ENCODE measurements at regions not wholly inside any gene's neighbourhood (a gene's known extent, or its start where the extent isn't known, plus 50 kb on each side); places are given as distances from the start of the nearest gene placed in this dataset.
"Not testable (repeated sequence)": the region's sequence is repeated elsewhere in the genome, so short reads cannot be mapped to it uniquely, and the experiment has no call there.

DNA sequence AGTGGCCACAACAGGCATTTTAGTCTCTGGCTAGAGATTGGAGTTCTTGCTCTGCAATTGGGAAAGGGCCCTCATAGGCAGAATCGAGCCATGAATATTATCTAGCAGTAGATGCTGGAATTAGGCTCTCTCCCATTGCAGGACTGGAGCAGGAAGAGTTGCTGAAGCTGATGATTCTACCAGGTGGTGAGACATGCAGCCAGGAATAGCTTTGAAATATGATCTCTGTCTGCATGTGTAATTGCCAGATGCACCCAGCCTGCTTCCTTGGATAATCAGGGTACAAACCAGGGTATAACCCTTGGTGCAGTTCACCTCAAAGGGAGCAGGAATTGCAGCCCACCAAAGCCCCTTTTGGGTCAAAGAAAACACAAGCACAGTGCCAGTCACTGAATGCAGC, 211.4 kb upstream of the FTMT start:
- no peak for DNase-seq

DNA sequence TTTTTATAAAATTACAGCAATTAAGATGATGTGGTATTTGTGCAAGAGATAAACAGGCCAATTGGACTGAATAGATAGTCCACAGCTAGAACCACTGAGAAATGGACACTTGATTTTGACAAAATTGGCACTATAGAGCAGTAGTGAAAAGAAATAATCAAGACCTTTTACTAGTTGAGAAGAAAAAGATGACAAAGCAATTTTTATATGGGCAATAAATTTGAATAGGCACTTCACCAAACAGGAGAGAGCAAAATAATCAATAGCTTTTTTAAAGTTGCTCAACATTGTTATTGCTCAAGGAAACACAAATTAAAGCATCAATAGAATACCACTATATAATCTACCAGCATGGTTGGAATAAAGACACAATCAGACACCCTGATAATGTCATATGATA, 193.5 kb upstream of the FTMT start:
- DNase-seq, result no peak

DNA sequence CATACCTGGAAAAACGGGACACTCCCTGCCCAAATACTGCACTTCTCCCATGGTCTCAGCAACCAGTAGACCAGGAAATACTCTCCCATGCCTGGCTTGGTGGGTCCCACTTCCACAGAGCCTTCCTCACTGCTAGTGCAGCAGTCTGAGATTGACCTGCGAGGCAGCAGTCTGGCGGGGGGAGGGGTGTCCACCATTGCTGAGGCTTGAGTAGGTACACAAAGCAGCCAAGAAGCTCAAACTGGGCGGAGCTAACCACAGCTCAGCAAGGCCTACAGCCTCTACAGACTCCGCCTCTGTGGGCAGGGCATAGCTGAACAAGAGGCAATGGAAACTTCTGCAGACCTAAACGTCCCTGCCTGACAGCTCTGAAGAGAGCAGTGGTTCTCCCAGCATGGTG, 191.5 kb upstream of the FTMT start:
- DNase-seq, result no peak

DNA sequence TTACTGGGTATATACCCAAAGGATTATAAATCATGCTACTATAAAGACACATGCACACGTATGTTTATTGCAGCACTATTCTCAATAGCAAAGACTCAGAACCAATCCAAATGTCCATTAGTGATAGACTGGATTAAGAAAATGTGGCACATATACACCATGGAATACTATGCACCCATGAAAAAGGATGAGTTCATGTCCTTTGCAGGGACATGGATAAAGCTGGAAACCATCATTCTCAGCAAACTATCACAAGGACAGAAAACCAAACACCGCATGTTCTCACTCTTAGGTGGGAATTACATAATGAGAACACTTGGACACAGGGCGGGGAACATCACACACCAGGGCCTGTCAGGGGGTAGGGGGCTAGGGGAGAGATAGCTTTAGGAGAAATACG, 186.1 kb upstream of the FTMT start:
- not testable (repeated sequence) for DNase-seq

DNA sequence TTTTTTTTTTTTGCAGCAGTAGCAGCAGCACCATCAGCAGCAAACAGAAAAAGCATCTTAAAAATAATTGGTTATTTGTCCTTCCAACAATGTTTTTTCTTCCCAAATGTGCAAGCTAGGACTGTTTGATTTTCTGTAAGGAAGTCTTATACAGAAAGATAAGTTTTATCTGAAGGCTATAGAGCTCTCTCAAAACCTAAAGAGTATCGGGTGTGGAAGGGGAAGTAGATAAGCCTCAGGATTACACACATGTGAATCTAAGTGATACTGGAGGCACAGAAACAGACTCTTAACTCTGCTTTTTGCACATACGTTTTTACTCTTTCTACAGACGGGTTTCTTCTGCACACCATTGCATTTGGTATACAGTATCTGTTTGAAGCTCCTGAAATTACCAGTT, 184.4 kb upstream of the FTMT start:
- no peak for DNase-seq

DNA sequence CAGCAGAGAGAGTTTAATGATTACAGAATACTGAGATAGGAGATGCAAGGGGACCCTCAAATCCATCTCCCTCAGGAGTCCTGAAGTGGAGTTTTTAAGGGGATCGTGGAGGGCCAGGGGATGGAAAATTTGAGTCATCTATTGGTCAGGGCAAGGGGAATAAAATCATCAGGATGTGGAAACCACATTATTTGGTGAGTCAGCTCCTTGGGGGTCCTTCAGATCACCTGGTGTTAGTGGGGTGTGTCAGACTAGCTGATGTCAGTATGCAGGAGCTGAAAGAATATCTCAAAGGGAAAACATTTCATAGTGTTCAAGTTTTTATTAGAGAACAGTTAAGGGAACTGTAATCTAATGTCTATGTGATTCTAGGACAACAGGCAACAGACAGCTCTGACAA, 183.0 kb upstream of the FTMT start:
- no peak for DNase-seq

DNA sequence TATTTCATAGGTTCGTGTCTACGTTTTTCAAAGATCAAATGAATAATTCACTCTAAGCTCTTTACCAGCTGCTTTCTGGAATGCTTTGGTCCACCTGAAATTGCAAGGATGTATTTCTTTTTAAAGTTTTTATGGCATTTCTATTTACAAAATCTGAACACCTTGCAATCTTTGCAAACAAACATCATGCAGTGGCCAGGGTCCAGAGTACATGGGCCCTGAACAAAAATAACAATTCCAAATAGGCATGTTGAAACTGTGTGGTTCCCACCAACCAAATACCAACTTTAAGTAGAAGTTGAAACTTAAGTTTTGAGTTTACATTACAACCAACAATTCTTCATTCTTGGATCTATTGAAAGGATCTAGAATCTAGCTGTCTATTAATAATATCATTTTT, 180.1 kb upstream of the FTMT start:
- DNase-seq, result no peak

DNA sequence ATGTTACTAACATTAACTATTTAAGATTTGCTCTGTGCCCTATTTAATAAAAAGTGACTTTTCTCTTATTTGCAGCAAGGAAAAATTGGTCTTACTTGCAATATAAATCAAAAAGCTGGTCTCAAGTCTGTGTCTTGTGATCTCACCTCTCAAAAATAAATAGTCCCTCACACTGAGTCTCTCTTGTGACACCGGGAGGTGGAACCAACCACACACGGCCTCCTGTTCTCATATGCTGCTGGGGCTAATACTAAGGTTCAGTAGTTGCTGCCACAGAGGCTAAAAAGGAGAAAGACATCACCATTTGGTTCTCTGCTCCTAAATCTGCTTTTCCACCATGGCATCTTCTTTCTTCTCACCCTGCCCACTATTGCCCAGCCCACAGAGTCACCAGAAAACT, 175.8 kb upstream of the FTMT start:
- DNase-seq, result no peak

DNA sequence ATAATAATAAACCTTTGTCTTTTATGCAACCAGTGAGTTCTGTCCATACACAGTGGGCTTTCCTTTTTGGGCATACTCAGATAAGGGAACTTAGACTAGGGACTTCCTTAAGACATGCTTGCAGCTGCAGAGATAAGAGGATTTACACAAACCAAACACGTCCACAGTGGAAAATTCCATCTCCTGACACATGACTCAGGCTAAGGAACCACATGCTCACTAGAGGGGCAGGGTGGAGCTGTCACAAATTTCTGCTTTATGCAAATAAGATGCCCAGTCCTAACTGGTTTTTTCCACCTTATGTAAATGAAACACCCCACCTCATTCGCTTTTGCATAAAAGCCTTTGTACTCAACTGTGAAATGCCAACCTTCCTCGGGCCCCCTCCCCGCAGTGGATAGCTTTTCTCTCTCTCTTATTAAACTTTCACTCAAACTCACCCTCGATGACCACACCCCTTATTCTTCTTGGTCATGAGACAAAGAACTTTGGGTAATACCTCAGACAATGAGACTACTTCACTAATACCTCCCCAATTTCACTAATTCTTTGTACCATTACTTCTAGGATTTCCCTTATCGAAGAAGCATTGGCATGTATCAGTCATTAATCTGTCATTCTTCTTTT, 170.3 kb upstream of the FTMT start:
- DNase-seq, result no peak

DNA sequence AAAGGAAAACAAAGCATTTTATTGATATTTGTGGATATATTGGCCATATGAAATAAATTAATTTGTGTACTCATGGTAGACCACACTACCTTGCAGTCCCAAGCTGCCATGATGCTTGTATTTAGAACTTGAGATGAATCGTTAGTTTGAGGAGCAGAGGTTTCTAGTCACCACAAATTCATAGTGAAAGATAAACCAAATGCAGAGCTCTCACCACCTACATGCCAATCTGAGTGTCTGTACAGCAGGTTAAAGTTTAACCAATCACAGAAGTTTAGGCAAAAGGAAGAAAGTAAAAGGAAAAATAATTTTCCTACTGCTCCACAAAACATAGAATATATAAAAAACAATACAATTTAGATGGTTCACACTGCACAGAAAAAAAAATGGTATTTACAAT, 163.6 kb upstream of the FTMT start:
- DNase-seq, result no peak

DNA sequence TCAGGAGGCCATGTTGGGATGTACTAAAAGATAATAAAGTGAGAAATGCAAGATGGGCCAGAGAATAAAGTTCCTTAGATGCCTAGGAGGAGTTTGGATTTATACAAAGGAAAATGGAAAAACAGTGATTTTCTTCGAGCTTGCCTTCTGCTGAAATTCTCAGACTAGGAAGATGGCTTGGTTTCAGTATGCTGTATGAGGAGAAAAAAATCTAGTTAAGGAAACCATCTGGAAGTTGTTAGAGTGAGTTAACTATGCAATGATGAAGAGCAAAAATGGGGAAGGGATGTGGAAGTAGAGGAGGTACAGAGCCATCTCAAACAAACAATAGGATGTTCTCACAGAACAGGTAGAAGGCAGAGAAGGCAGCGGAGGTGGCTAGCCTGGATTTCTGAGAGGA, 162.9 kb upstream of the FTMT start:
- DNase-seq, result no peak

DNA sequence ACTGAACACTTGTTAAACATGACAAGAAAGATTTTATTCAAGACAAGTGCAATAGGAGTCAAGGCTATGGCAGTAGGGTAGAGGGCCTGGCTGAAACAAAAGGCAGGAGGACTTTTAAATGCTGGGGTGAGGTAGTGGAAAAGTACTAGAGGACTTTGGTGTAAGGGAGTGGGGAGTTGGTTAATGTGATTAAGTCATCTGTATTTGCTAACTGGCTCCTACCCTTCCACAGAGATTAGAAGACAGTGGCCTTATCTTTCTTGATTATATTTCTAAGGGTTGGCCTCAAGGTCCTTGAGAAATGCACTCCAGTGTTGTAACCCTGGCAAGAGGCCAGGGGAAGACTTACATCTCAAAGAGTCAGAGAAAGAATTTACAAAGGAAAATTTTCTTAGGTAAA, 160.2 kb upstream of the FTMT start:
- no peak for DNase-seq

DNA sequence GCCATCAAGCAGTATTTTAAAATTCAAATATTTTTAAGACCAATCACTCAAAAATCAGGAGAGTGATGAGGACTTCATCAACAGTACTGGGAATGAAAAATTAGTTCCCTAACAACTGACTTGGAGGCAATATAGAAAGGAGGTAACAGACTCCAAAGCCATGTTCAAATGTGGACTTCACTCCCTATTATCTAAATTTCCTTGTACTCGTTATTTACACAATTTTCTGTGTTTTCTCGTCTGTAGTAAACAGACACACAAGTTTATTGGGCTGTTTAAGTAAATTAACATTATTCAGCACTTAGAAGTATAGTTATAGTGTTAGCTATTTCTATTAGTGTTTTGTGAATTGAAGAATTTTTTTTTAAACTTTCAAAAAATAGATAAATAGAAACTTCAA, 159.5 kb upstream of the FTMT start:
- DNase-seq, result no peak

DNA sequence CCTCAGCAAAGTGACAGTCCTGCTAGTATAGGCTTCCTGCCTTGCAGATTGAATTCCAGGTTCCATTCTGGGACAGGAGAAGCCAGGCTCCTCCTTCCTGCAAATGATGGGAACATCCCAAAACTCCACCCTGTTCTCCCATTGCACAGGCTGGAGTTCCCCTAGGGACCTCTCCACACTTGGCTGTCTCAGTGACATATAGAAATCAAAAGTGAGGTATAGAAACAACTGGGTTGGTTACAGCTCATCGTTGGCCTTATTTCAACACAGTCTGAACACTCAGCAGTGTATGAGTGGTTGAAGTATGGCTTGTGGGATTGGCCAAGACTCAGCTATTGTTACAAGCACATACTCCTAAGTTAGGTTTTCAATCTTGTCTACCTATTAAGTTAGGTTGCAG, 157.8 kb upstream of the FTMT start:
- DNase-seq, result no peak

DNA sequence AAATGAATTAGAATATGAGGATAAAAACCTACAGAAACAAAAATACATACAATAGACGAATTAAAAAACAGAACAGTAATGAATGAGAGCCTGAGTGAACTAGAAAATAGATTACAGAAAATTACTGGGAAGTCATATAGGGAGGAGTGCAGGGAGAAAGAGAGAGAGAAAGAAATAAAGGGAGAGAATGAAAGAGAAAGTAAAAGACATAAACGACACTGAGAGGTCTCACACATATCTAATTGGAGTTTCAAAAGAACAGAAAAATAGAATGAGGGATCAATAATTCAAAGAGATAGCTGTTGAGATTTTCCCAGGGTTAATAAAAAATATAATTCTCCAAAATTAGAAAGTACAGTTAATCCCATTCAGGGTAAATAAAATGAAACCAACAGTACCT, 156.4 kb upstream of the FTMT start:
- no peak for DNase-seq

DNA sequence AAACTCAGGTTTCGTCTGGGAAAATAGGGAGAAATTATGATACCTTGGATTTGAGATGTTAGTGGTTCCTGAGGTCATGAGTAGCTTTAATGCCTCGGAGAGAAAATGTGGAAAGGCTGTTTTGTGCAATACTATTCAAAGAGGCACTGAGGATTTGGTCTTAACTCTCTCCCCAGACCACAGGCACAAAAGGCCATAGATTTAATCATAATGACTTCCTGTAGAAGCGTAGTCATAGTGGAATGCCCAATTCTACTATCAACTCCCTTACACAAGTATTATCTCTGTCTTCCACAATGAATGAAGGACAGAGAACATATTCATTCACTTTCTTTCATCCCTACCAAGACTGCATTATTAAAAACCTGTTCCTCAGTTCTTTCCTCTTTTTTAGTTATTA, 153.0 kb upstream of the FTMT start:
- no peak for DNase-seq

DNA sequence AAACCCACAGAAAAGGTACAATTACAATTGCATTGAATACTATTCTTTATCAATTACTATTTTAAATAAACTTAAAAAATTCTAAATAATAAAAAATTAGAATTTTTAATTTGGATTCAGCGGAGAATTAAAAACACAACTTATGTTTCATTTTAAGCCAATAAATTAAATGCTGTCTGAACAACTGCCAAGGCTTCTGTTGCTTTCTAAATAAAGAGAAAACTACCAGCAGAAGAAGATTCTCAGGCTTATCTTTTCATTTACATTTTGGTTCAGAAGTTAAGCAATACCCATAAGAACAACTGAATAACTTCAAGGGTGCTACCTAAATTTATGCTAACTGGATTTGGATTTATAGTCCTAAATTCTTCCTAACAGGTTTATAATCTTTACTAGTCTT, 150.0 kb upstream of the FTMT start:
- no peak for DNase-seq

DNA sequence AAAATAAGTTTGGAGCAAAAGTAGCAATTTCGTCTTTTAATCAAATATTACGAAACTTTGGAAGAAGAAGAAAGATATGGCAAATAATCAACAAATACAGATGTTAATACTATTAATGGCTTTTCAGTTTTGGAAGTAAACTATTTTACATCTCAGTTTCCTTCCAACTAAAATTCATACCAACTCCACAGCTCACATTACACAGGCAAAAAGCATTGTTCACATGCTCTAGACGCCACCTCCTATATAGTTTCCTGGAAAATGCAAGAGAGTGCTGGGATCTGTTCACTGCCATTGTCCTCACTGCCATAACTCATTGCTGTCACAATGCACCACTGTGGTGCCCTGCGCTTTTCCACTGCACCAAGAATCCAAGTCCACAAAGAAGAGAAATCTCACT, 149.0 kb upstream of the FTMT start:
- no peak for DNase-seq

DNA sequence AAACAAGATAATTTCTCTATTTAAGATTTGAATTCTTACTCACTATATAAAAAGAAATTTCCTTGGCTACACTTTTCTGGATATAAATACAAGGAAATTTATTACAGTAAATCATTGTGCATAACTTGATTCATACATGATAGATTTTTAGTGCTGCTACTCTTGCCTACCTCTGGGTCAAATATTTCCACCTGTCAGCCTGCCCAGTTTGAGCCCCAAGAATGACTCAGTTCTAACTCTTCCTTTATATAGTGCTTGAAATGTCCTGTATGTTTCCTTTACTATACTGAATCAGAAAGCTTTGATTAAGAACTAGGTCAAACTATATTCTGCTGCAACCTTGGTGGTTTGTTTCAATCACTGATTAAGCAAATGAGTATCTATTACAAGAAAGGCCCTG, 147.4 kb upstream of the FTMT start:
- no peak for DNase-seq

DNA sequence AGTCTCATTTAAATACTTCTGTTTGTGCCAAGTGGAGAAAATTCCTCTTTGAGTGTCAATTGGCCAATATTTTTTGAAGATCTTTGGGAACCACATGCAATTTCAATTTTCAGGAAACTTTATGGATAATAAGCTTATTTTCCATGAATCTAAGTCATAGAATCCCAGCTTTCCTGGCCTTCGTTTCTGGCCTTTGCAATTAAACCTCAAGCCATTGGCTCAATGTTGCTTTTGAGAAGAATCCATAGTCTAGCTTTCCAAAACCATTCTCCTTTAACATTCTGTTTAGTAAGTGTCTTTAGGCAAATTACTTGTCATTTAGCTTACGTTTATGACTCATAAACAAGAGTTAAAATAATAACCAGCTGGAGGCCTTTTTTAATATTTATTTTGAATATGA, 145.0 kb upstream of the FTMT start:
- no peak for DNase-seq

DNA sequence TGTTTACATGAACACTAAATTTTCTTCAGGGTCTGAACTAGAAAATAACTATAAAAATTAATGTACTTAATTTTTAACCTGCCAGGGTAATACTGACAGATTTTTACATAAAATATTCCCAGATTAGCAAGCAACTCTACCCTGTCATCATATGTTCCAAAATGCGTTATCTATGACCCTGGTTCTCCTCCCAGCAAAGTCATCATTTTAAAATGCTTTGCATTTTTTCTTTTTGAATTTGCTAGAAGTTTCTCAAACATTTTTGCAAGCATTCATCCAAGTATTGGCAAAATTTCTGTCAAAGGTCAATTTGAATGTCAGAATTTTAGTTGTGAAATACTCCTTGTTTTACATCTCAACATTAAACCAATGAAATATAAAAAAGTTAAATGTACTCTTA, 144.5 kb upstream of the FTMT start:
- DNase-seq, result no peak

DNA sequence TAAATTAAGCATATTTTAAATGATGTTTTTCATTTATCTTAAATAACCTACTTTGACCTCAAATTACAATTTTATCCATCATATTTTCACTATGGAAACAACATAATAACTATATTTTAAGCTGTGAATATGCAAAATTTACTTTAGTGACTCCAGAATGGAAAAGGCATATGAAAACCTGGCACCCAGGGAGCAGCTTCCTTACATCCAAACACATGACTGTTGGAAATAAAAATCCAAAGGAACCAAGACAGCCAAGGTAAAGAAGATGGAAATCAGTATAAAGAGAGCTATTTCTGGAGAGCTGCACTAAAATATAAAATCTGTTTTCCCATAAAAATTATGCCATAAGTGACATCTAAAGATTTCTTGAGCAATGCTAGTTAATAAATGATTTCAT, 140.3 kb upstream of the FTMT start:
- DNase-seq, result no peak

DNA sequence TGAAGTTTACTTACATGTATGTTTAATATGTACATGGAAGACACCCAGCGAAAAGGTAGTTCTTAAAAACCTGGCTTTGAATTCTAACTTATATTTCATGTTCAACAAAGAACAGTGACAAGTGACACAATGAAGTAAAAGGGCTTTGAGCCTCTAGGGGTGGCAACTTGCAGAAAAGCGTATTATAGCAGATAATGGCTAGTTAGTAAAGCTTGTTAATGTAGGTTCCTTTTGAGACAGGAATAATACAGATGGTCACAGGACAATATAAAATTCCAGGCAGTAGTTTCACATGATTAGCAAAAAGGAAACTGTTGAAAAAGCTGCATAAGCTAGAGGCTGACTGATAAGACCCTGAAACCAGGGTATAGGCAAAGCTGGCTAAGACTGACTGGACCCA, 132.4 kb upstream of the FTMT start:
- DNase-seq, result no peak

DNA sequence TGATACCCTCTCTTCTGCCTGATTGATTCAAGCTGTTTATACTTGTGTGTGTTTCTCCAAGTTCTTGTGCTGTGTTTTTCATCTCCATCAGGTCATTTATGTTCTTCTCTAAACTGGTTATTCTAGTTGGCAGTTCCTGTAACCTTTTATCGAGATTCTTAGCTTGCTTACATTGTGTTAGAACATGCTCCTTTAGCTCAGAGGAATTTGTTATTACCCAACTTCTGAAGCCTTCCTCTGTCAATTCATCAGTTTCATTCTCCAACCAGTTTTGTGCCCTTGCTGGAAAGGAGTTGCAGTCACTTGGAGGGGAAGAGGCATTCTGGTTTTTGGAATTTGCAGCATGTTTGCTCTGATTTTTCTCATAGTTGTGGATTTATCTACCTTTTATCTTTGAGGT, 126.2 kb upstream of the FTMT start:
- no peak for DNase-seq

DNA sequence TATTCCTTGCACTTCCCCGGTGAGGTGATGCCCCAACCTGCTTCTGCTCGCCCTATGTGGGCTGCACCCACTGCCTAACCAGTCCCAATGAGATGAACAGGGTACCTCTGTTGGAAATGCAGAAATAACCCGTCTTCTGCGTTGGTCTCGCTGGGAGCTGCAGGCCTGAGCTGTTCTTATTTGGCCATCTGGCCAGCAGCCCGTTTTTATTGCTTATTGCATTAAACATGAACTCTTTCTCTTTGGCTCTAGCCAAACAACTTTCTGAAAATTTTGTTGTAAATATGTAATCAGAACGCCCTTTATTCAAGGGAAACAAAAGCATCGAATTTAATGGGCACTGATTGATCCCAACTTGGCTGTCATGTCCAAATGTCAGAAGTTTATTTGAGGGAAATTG, 124.7 kb upstream of the FTMT start:
- no peak for DNase-seq

All from amygdala (tissue), 56 donors.